Fibroblast of skin of left quadriceps (primary cell): ENCODE measurements at regions not wholly inside any gene's neighbourhood (a gene's known extent, or its start where the extent isn't known, plus 50 kb on each side); places are given as distances from the start of the nearest gene placed in this dataset.

Experiments used
- DNase-seq, 2 experiments: peaks; one replicate each; pipeline ENCODE4 v3.0.0-alpha.2; 2013; ENCODE audit warnings: low read depth in 2 of 2

DNA sequence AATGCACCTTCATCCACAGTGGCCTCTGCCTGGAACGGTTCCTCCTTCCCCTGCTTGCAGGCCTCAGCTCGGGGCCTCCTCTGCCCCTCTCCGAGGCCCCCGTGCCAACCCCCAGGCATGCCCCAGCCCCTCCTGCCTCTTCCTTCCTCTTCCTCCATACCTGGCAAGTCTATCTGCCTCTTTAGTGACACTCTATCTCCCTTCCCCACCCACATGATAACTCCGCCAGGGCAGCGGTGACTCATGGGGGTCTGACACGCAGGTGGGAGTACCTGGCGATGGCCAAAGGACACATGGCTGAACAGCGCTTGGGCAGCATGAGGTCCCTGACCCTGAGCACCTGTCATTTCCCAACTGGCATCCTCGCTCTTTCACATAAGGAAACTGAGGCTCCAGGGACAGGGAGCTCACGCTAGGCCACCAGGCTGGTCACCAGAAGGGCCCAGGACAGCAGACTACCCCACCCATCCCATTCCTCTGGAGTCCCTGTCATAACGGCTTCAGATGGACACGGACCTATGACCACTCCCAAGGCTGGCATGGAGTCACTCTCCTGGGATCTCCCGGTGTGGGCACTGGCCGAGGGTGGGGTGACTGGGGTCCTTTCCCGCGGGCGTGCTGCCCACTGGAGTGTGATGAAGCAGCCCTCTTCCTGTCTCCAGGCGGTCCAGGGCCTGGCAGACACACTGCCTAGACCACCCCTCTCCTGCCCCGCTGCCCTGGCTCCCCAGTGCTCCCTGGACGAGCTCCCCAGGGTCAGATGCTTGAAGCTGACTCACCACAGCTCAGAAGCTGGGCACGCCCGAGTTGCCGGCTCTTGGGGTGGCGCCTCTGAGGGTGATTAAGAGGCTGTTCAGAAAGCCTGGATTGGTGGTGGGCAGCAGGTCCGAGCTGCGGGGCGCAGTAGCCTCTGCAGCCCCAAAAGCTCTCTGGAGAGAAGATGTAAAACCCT lies 100.6 kb downstream of the ENGASE start:
- DNase-seq, result no peak

- no peak for DNase-seq
Observed at GRCh38 chr17:79174193-79174765, 99.7 kb downstream of the ENGASE start.

DNA sequence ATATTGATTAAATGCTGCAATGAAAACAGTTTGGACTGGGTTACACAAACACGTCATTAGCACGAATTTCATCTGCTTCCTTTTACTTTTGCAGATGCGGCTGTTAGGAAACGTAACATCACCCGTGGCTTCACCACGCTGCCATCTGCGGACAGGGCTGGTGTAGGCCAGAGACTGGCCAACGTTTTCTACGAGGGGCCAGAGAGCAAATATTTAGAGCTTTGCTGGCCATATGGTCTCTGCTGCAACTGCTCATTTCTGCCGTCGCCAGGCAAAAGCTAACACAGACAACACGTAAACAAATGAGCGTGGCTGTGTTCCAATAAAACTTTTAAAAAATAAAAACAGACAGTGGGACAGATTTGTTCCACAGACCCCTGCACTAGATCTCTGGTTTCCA lies 96.6 kb downstream of the ENGASE start:
- no peak for DNase-seq

- no peak for DNase-seq
Observed at GRCh38 chr17:79169861-79170260, 95.2 kb downstream of the ENGASE start.

GRCh38 chr17:79169366-79169765 lies 94.7 kb downstream of the ENGASE start:
- no peak for DNase-seq

DNA sequence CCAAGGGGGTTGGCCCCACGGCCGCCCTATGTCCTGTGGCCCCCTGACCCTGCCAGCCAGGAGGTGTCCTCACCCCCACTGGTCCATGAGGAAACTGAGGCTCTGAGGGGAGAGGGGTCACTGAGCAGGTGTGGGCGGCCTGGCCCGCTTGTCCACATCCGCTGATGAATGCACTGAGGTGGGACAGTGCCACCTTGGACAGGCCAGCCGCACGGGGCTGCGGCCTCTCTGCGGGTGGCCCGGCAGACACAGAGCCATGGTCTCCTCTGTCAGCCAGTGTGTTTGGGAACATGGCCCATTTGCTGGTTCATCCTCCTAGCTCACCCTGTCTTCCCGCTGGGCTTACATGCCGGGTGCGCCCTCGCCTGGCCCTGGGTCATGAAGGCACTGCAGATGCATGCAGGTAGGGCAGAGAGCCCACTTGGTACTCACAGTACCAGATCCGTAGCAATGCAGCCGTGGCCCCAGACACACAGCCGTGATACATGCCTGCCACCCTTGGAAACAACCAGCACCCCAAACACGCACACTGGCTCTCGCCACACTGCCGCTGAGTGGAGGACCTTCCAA lies 93.9 kb downstream of the ENGASE start:
- no peak for DNase-seq

DNA sequence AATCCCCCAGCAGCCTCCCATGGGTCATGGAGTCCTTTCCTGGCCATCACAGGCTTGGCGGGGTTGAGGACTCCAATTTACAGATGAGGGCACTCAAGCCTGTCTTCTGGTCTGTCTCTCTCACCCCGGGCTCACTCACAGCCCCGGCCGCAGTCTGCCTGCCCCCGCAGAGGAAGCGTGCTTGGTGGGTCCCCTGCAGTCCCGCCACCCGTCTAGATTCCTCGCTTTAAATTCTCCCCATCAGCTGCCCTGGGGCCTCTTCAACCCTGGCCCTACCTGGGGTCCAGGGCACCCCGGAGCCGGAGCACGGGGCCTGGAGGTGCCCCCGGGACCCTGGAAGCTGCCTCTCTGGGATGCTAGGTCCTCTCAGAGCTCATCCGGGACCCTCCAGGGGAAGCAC lies 92.9 kb downstream of the ENGASE start:
- no peak for DNase-seq

GRCh38 chr17:79165756-79166473 lies 91.3 kb downstream of the ENGASE start:
- DNase-seq, result no peak

DNA sequence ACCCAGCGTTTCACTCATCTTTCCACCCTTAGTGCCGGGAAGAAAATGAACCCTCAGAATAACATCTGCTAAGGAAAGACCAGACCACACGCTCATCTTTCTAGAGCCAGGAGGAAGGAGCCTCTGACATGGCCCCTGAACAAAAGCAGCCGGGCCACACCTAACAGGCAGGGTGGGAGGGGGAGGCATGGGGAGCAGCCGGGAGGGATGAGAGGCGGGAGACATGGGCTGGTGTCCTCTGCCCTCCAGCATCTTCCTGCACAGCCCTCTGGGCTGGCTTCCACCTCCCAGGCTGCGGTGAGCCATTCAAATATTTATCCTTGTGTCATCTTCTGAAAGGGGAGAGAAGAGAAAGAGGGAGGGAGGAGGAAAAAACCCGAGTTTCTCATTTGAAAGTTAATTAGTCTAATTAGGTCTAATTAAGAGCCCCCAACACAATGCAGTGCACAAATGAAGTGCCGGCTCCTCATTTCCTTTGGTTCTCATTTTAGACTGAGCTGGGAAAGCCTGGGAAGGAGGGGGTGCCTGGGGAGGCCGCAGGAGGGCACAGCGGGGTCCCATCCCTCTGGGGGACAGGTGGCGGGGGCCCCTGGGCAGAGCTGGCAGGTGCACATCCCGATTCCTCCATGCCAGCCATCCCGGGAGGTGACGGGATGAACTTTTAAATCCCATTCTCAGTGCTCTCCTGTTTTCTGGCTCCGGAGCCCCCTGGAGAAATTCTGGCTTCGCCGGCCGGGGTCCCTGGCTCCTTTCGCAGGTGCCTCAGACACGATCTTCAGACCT lies 90.5 kb downstream of the ENGASE start:
- DNase-seq, result no peak

DNA sequence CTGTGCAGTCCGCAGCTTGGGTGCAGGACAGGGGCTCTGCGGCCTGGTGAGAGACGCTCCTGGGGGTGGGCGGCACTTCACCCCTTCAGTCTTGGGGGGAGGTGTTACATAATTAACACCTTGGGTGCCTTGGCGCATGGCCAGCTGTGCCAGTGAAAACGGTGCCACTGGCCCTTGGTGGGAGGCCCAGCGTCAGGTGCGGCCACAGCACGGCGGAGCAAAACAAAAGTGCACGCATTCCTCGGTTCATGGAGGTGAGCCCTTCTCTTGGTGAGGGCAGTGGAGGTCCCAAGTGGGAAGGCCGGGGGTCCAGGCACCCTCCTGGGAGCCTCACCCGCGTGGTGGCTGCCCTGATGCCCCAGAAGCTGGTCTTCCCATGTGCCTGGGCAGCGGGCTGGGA lies 89.8 kb downstream of the ENGASE start:
- DNase-seq, result no peak

DNA sequence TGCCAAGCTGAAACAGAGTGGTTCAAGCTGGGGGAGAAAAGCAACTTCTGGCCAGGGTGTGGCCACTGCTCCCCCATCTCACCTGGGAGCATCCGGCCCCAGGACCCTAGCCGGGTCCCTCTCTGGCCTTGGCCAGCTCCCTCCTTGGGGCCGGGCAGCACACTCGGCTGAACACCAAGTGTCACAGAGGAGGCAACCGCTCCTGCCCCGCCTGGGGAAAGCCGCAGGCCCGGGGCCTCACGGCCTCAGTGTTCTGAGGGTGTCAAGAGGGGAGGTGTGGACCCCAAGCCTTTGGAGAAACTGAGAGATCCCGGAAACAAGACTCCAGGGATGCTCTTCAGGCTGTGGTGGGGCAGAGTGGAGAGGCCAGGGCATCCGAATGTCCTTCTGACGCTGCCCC lies 88.4 kb downstream of the ENGASE start:
- no peak for DNase-seq

DNA sequence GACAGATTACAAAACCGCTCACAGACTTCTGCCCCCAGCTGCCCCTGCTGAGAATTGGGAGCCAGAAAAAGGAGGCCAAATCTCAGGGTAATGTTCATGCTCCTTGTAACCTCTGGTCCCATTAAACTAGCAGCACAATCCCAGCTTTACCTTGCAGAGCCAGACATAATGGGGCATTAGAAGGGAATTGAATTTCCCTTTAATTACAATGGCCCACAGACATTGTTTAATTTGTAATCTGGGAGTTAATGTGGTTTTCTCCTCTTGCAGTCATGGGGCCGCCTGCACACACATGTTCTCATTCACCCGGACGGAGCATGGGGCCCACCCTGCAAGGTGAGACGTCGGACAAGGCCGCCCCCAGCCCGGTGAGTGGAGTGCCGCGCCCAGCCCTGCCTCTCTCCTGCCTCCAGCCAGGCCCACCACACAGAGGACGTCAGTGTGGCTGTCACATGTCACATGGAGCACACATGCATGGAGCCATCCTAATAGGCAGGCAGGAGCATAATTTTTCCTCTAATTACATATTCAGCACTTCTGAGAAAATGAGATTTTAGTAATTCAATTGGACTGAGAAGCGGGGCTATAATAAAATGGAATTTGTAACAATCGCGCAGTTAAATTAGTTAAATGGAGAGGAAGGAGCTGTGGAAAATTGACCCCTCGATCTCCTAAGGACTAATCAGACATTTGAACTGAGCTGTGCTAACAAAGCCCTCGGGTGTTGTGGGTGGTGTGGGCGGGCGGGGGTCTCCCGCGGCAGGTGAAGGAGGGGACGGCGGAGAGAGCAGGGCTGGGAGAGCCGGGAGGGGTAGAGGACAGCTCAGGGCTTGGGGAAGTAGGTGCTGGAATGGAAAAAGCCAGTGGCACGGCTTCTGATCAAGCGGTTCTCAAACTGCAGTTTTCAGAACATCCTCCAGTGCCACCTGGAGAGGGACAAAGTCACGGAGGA lies 87.7 kb downstream of the ENGASE start:
- DNase-seq, result no peak

GRCh38 chr17:79160980-79161636 lies 86.5 kb downstream of the ENGASE start:
- DNase-seq, result no peak

DNA sequence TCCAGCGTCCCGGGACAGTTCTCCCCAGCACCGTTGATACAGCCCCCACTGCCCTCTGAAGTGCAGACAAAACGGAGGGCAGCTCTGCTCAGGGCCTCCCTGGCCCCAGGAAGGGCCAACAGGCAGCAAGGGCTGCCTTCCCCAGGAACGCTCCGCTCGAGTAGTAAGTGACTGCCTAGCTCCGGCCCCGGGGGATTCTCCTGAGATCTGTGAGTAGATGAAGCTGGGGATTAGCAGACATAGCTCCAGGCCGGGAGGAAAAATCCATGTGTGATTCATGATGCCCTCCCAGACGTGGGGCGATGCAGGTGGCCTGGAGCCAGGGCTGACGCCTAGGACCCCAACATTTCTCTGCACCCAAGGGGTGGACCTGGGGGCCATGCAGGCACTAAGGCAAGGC lies 85.3 kb downstream of the ENGASE start:
- no peak for DNase-seq

DNA sequence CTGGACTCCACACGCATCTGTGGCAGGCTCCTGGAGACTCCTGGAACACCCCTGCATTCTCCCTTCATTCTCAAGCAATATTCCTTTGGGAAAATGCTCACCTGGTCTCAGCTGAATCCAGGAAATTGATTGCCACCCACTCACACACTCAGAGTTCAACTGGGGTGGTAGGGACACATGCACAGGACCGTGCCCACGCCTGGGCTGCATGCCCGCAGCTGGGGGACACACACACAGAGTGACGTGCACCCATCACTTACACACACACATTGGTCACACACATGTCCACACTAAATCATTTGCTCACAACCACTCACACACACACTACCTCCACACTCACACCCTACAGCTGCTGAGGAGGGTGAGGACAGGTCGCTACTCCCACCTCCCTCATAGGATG lies 84.8 kb downstream of the ENGASE start:
- DNase-seq, result no peak

DNA sequence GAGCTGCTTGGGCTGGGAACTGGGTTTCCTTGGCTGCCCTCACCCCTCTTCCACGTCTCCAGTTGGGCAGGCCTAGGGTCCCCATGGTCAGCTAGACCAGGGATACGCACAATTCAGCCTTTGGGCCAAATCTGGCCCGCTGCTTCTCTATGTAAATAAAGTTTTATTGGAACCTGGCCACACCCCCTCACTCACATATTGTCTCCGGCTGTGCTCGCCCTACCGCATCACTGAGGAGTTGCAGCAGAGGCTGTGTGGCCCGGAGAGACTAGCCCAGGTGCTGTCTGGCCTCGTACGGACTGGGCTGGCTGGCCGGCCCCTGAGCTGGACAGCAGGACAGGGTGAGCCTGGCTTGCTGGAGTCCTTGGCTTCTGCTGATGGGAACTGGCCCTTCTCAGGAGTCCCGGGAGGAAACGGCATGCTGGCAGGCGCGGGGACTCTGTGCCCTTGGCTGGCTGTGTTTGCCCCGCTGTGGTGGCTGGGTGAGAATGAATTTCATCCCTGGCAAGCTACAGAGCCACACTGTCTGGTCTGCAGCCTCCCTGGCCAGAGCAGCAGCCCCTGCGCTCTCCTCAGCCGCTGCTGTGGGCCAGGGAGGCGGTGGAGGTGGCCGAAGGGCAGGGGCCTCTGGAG lies 82.0 kb downstream of the ENGASE start:
- no peak for DNase-seq

GRCh38 chr17:79155701-79156100 lies 81.1 kb downstream of the ENGASE start:
- no peak for DNase-seq

DNA sequence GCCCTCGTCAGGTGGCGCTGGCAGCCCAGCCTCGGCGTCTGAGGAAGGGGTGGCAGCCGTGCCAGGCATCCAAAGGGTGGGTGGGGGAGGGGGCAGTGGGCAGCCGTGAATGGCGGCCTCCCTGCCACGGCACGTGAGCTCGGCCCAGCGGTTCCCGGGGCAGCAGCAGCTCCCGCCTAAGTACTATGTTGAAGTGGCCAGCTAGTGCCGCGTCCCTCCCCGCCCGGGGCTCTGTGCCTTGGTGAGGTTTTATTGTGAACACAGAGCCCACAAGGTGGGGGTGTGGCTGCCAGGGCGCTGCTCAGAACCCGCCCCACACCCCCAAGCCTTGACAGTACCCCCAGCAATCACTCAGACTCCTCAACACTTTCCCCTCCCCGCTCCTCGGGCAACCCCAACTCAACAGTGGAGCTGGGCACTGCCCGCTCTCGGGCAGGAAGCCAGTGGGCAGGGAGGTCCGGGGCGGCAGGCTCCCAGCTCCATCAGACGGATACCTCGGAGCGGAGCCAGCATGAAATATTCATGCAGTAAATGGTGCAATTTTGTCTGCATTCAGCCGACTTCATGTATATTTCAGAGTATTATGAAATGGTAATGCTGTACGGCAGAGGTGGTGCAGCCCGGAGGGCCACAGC lies 80.4 kb downstream of the ENGASE start:
- no peak for DNase-seq

- DNase-seq, result no peak
Observed at GRCh38 chr17:79154446-79154845, 79.8 kb downstream of the ENGASE start.
